Parathyroid adenoma (tissue), 2 donors: ENCODE measurements at regions not wholly inside any gene's neighbourhood (a gene's known extent, or its start where the extent isn't known, plus 50 kb on each side); places are given as distances from the start of the nearest gene placed in this dataset.

ENCODE experiments used
- H2AFZ ChIP-seq: fragments of 300-600 bp; sonication (generic); one replicate; pipeline ENCODE4 v1.7.0; 2017; ENCODE audit warnings: antibody characterized with exemption, mild to moderate bottlenecking
- H3K27ac ChIP-seq: fragments of 300-600 bp; sonication (generic); one replicate; pipeline ENCODE4 v1.7.0; 2017
- H3K27me3 ChIP-seq: fragments of 300-600 bp; sonication (generic); one replicate; pipeline ENCODE4 v1.7.0; 2017; ENCODE audit warnings: low read length; ENCODE audit not compliant: control insufficient read depth, insufficient read depth
- H3K36me3 ChIP-seq: fragments of 300-600 bp; sonication (generic); one replicate; pipeline ENCODE4 v1.7.0; 2017; ENCODE audit warnings: low read length; ENCODE audit not compliant: control insufficient read depth, insufficient read depth
- H3K4me1 ChIP-seq: fragments of 300-600 bp; sonication (generic); one replicate; pipeline ENCODE4 v1.7.0; 2017; ENCODE audit warnings: control low read depth
- H3K4me2 ChIP-seq: fragments of 300-600 bp; sonication (generic); one replicate; pipeline ENCODE4 v1.7.0; 2017; ENCODE audit warnings: low read length
- H3K4me3 ChIP-seq: fragments of 300-600 bp; sonication (generic); one replicate; pipeline ENCODE4 v1.7.0; 2017; ENCODE audit warnings: low read depth, low read length
- H3K79me2 ChIP-seq: fragments of 300-600 bp; sonication (generic); one replicate; pipeline ENCODE4 v1.7.0; 2017; ENCODE audit warnings: control low read depth
- H3K9ac ChIP-seq: fragments of 300-600 bp; sonication (generic); one replicate; pipeline ENCODE4 v1.7.0; 2017; ENCODE audit warnings: mild to moderate bottlenecking
- H3K9me3 ChIP-seq: fragments of 300-600 bp; sonication (generic); one replicate; pipeline ENCODE4 v1.7.0; 2017; ENCODE audit warnings: low read length; ENCODE audit not compliant: control insufficient read depth
- CTCF ChIP-seq: fragments of 300-600 bp; sonication (generic); IDR thresholded peaks from one replicate; pipeline ENCODE4 v1.7.0; 2017; ENCODE audit warnings: antibody characterized with exemption, mild to moderate bottlenecking
- donor health status: primary hyperparathyroidism.

- no peak overlapping the region for H3K4me2 ChIP-seq
- no peaks in the 10 kb centered on the region for H3K9me3 ChIP-seq
- no peaks in the 10 kb centered on the region for H3K36me3 ChIP-seq
- no peak overlapping the region for H3K4me3 ChIP-seq
- H3K9ac ChIP-seq = no peak overlapping the region
- no peak overlapping the region for H3K27ac ChIP-seq
- H2AFZ ChIP-seq = no peak overlapping the region
- peaks cover 6% of the 10 kb centered on the region for H3K79me2 ChIP-seq
- no peaks in the 10 kb centered on the region for H3K4me1 ChIP-seq
- TF ChIP-seq CTCF = no peak
- no peaks in the 10 kb centered on the region for H3K27me3 ChIP-seq
These were observed 108.9 kb upstream of the DST start for GRCh38 chr6:56751604-56752003.

GRCh38 chr6:56750686-56751085 lies 108.0 kb upstream of the DST start:
- H3K27ac ChIP-seq = no peak overlapping the region
- H3K9ac ChIP-seq = no peak overlapping the region
- H3K36me3 ChIP-seq = no peaks in the 10 kb centered on the region
- peaks cover 2% of the 10 kb centered on the region for H3K79me2 ChIP-seq
- TF ChIP-seq CTCF = no peak
- no peak overlapping the region for H2AFZ ChIP-seq
- no peaks in the 10 kb centered on the region for H3K27me3 ChIP-seq
- H3K4me3 ChIP-seq = no peak overlapping the region
- H3K4me1 ChIP-seq = no peaks in the 10 kb centered on the region
- H3K4me2 ChIP-seq = no peak overlapping the region
- H3K9me3 ChIP-seq = no peaks in the 10 kb centered on the region

GRCh38 chr6:56749632-56750151 lies 107.0 kb upstream of the DST start:
- no peaks in the 10 kb centered on the region for H3K4me1 ChIP-seq
- H3K9ac ChIP-seq = no peak overlapping the region
- no peaks in the 10 kb centered on the region for H3K27me3 ChIP-seq
- H3K4me2 ChIP-seq = no peak overlapping the region
- no peak overlapping the region for H3K4me3 ChIP-seq
- H3K36me3 ChIP-seq = no peaks in the 10 kb centered on the region
- peaks cover 2% of the 10 kb centered on the region for H3K79me2 ChIP-seq
- H3K27ac ChIP-seq = no peak overlapping the region
- H2AFZ ChIP-seq = no peak overlapping the region
- TF ChIP-seq CTCF = no peak
- no peaks in the 10 kb centered on the region for H3K9me3 ChIP-seq

- peaks cover 2% of the 10 kb centered on the region for H3K79me2 ChIP-seq
- TF ChIP-seq CTCF = no peak
- no peaks in the 10 kb centered on the region for H3K4me1 ChIP-seq
- H3K4me2 ChIP-seq = no peak overlapping the region
- no peaks in the 10 kb centered on the region for H3K9me3 ChIP-seq
- no peak overlapping the region for H3K4me3 ChIP-seq
- H2AFZ ChIP-seq = no peak overlapping the region
- H3K27ac ChIP-seq = no peak overlapping the region
- H3K9ac ChIP-seq = no peak overlapping the region
- H3K27me3 ChIP-seq = no peaks in the 10 kb centered on the region
- no peaks in the 10 kb centered on the region for H3K36me3 ChIP-seq
These were observed 104.2 kb upstream of the DST start for GRCh38 chr6:56746767-56747504.

GRCh38 chr6:56745971-56746370 lies 103.3 kb upstream of the DST start:
- Histone ChIP-seq H3K9ac (no peak overlapping the region), H3K79me2 (peaks cover 2% of the 10 kb centered on the region), H3K36me3 (no peaks in the 10 kb centered on the region), H3K27me3 (no peaks in the 10 kb centered on the region), H3K27ac (no peak overlapping the region), H2AFZ (no peak overlapping the region), H3K9me3 (no peaks in the 10 kb centered on the region), H3K4me2 (no peak overlapping the region), H3K4me3 (no peak overlapping the region), H3K4me1 (no peaks in the 10 kb centered on the region)
- no peak for TF ChIP-seq CTCF
